ENCODE measurements at regions not wholly inside any gene's neighbourhood (a gene's known extent, or its start where the extent isn't known, plus 50 kb on each side); places are given as distances from the start of the nearest gene placed in this dataset.

- TF ChIP-seq POLR2A (IDR thresholded peaks at IDR 0.05; ENCODE audit: low read depth, low read length) (no peak), USF2 (IDR thresholded peaks at IDR 0.05; ENCODE audit: low read depth, low read length) (no peak), CTCF (conservative IDR thresholded peaks at IDR 0.05; ENCODE audit: low read depth, low read length) (no peak), MAFK (IDR thresholded peaks at IDR 0.05; ENCODE audit: low read depth, low read length) (no peak)
Measured at GRCh38 chr6:166004471-166004870, 163.2 kb downstream of the TBXT start.
